K562 (cell line): ENCODE measurements at regions not wholly inside any gene's neighbourhood (a gene's known extent, or its start where the extent isn't known, plus 50 kb on each side); places are given as distances from the start of the nearest gene placed in this dataset.

ENCODE experiments used
- ATAC-seq: fragments of 200-7000 bp; cut with Tn5 transposase; 3 replicates; pipeline ENCODE4 v1.9.1; 2020; ENCODE audit warnings: moderate library complexity
- BruUV-seq: library from RNA; stranded (reverse); fragments of 400-500 nt; replicated peaks from 2 replicates; lab custom pipeline; 2021; lab: Mats Ljungman, UMichigan
- CTCF ChIA-PET: fragments of 300-600 bp; formaldehyde crosslinking; extraction: SDS; loops from one replicate; lab custom pipeline; 2021; ENCODE audit warnings: low intra/inter-chr PET ratio; lab: Yijun Ruan, JAX
- POLR2A ChIA-PET: fragments of 300-600, 350-650 bp; sonication (Branson Sonifier 250); formaldehyde crosslinking; extraction: SDS; loops from one replicate; lab custom pipeline; 2021; ENCODE audit warnings: antibody characterized with exemption, inconsistent platforms; lab: Yijun Ruan, JAX
- DNase-seq, 4 experiments: peaks; one replicate each; pipeline versions ENCODE4 v3.0.0 to v3.0.0-alpha.2; 2011 to 2018; ENCODE audit warnings: low spot score in 3 of 4, mixed read lengths in 3 of 4; ENCODE audit errors: extremely low read depth in 1 of 4
- FAIRE-seq: peaks from 2 replicates; lab custom pipeline; 2011; peaks lifted over from hg19 to GRCh38; lab: Jason Lieb, UNC
- H2AFZ ChIP-seq: 2 replicates; pipeline ENCODE4 v1.6.0; 2011; ENCODE audit warnings: low read depth, low read length, control low read depth, inconsistent platforms
- H3K27ac ChIP-seq: fragments of 200-600 bp; 3 replicates; pipeline ENCODE4 v1.8.0; 2011; ENCODE audit warnings: low read depth, mild to moderate bottlenecking, control low read depth, inconsistent platforms, low read length, moderate library complexity, mixed read lengths; ENCODE audit errors: extremely low read depth
- H3K27me3 ChIP-seq, 2 experiments: fragments of 300-600 bp in 1 of 2; 2 replicates in 1 of 2; 3 replicates in 1 of 2; pipeline versions ENCODE4 v1.6.0 to v1.8.0; 2011; ENCODE audit warnings: inconsistent platforms in 2 of 2, low read length in 2 of 2, mild to moderate bottlenecking in 1 of 2, mixed read lengths in 1 of 2, moderate library complexity in 1 of 2; ENCODE audit not compliant: control insufficient read depth in 2 of 2, insufficient read depth in 2 of 2
- H3K36me3 ChIP-seq: fragments of 300-600 bp; 3 replicates; pipeline ENCODE4 v1.8.0; 2011; ENCODE audit warnings: mild to moderate bottlenecking, low read length, inconsistent platforms; ENCODE audit not compliant: control insufficient read depth, insufficient read depth
- H3K4me1 ChIP-seq, 2 experiments: fragments of 200-600 bp in 1 of 2; replicated peaks in 1 of 2; 2 replicates in 1 of 2; 3 replicates in 1 of 2; pipeline versions ENCODE4 v1.5.1 to v1.8.0; 2011; ENCODE audit warnings: inconsistent platforms in 2 of 2, low read length in 2 of 2, mild to moderate bottlenecking in 1 of 2, mixed read lengths in 1 of 2, moderate library complexity in 1 of 2; ENCODE audit not compliant: control insufficient read depth in 2 of 2, insufficient read depth in 2 of 2
- H3K4me2 ChIP-seq: 2 replicates; pipeline ENCODE4 v1.6.1; 2011; ENCODE audit warnings: low read length, control low read depth, inconsistent platforms, mixed read lengths; ENCODE audit not compliant: insufficient read depth
- H3K4me3 ChIP-seq: fragments of 200-600 bp; sonication (generic), shearing (Covaris generic); 2 replicates; pipeline ENCODE4 v1.5.1; 2016; ENCODE audit warnings: control low read depth, inconsistent platforms
- H3K79me2 ChIP-seq: fragments of 200-600 bp; 3 replicates; pipeline ENCODE4 v1.8.0; 2011; ENCODE audit warnings: low read length, inconsistent platforms; ENCODE audit not compliant: control insufficient read depth, insufficient read depth
- H3K9ac ChIP-seq, 2 experiments: 2 replicates each; pipeline versions ENCODE4 v1.6.0 to v1.6.1; 2011; ENCODE audit warnings: low read depth in 2 of 2, low read length in 2 of 2, control low read depth in 1 of 2, inconsistent platforms in 1 of 2, mild to moderate bottlenecking in 1 of 2, mixed read lengths in 1 of 2; ENCODE audit not compliant: insufficient read depth in 1 of 2
- H3K9me1 ChIP-seq: one replicate; pipeline ENCODE4 v1.6.0; 2011; ENCODE audit warnings: inconsistent platforms, mild to moderate bottlenecking, low read length, moderate library complexity; ENCODE audit not compliant: control insufficient read depth, insufficient read depth
- H3K9me3 ChIP-seq: replicated peaks from 2 replicates; pipeline ENCODE4 v1.5.1; 2011; ENCODE audit warnings: low read depth, low read length, inconsistent platforms; ENCODE audit not compliant: control insufficient read depth, insufficient read depth
- H4K20me1 ChIP-seq: replicated peaks from 2 replicates; pipeline ENCODE4 v1.6.1; 2011; ENCODE audit warnings: low read length, inconsistent platforms, mixed read lengths; ENCODE audit not compliant: control insufficient read depth, insufficient read depth
- CAMTA2 ChIP-seq: fragments of 250-450 bp; sonication (Bioruptor Pico); conservative IDR thresholded peaks from 2 replicates; pipeline ENCODE4 v1.5.1; 2022
- NR2F6 ChIP-seq: fragments of 450-650 bp; formaldehyde crosslinking; IDR thresholded peaks from 2 replicates; pipeline ENCODE4 v1.4.0; 2020; ENCODE audit warnings: mild to moderate bottlenecking
- SNIP1 ChIP-seq: fragments of 450-650 bp; IDR thresholded peaks from 2 replicates; pipeline ENCODE4 v1.7.1; 2017; ENCODE audit warnings: low read depth, mild to moderate bottlenecking
- TRIM24 ChIP-seq, 2 experiments: fragments of 450-650 bp; IDR thresholded peaks; 2 replicates each; pipeline ENCODE4 v1.6.1; 2016
- WGBS: fragments of 100-300 bp; shearing (Covaris generic); methylation state at CpG from one replicate; pipeline ENCODE4 v1.1.6; 2016; ENCODE audit warnings: low coverage, mixed read lengths; ENCODE audit not compliant: insufficient coverage; ENCODE audit errors: missing lambda C conversion rate; 5-methylcytosine and 5-hydroxymethylcytosine counted together
- in situ Hi-C: fragments of 300-500 bp; cut with MboI; formaldehyde crosslinking; loops from 4 replicates; pipeline ENCODE4 v1.15.0; 2018; ENCODE audit warnings: inconsistent platforms, mixed read lengths
- intact Hi-C: fragments of 100-400 bp; cut with micrococcal nuclease; formaldehyde crosslinking; loops from 2 replicates; pipeline ENCODE4 v1.14.2; 2022
- TF ChIP-seq, protein P1 (sequence below): fragments of 450-650 bp; IDR thresholded peaks from 2 replicates; pipeline ENCODE4 v1.7.1; 2018; ENCODE audit warnings: mild to moderate bottlenecking, low read depth; ENCODE audit not compliant: partially characterized antibody
- TF ChIP-seq, protein P2 (sequence below), 2 experiments: fragments of 150-350 bp in 1 of 2; IDR thresholded peaks; 2 replicates each; pipeline ENCODE4 v1.6.1; 2012 to 2016; ENCODE audit warnings: low read depth in 2 of 2, low read length in 2 of 2, mild to moderate bottlenecking in 1 of 2, moderate library complexity in 1 of 2

DNA sequence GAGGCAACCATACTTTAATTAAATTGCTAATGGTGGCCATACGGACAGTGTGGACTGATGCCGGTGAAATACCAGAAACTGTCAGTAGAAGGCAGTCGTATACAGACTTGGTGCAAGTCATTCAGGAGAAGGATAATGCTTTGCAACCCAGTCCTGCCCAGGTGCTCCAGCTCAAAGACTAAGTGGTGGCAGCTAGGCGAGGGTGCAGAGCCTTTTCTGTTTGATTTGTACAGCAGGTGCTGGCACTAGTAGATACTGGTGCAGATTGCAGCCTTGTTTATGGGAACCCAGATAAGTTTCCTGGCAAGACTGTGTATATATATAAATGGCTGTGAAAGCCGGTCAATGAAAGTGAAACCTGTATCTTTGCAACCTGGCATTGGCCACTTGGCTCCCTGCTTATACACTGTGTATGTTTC lies 208.3 kb upstream of the SYT4 start:
- no peak for FAIRE-seq
- H3K27ac ChIP-seq = no peak overlapping the region
- no peaks in the 10 kb centered on the region for H3K4me1 ChIP-seq
- intact Hi-C loops = no loop called here
- H3K79me2 ChIP-seq = no peaks in the 10 kb centered on the region
- H3K4me2 ChIP-seq = no peak overlapping the region
- ChIA-PET CTCF (no interaction called here), POLR2A (no interaction called here)
- WGBS = 2% methylated on average over 5 of the region's 5 CpGs
- no TSS peak for BruUV-seq
- H3K4me3 ChIP-seq = no peak overlapping the region
- ATAC-seq = no peak
- H2AFZ ChIP-seq = no peak overlapping the region
- TF ChIP-seq NR2F6 (CRISPR knock-in tag) (no peak), CAMTA2 (CRISPR knock-in tag) (no peak), TRIM24 (IDR thresholded peaks at IDR 0.05) (no peak)
- no peaks in the 10 kb centered on the region for H3K9me3 ChIP-seq
- H3K36me3 ChIP-seq = no peaks in the 10 kb centered on the region
- in situ Hi-C loops = no loop called here
- H3K27me3 ChIP-seq = no peaks in the 10 kb centered on the region
- no peaks in the 10 kb centered on the region for H3K9me1 ChIP-seq
- no peaks in the 10 kb centered on the region for H4K20me1 ChIP-seq
- no peak overlapping the region for H3K9ac ChIP-seq
- no peak for DNase-seq

DNA sequence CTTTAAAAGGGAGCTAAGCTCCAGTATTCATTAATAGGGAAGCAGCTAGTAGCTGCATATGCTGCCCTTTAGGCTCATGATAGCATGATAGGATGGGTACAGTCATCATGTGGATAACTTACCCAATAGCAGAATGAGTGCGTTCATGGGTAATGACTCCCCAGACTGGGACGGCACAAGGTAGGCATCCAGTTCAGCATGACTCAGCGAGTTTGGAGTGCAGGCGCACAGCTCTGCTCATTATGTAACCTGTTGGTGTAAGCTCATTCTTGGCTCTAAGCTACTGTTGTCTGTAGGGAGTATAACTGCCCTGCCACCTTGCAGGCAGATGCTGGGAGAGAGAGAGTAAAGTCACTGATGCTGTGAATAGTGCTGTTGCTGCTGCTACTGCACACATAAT lies 209.2 kb upstream of the SYT4 start:
- H3K36me3 ChIP-seq = no peaks in the 10 kb centered on the region
- H4K20me1 ChIP-seq = no peaks in the 10 kb centered on the region
- intact Hi-C loops = no loop called here
- no peak for FAIRE-seq
- H3K27me3 ChIP-seq = no peaks in the 10 kb centered on the region
- ChIA-PET CTCF (no interaction called here), POLR2A (interaction anchor here (0.6 kb wide), 1 partner anchor 10 kb away, joined by 4 read pairs; no protein-coding TSS in a partner anchor)
- no peak for ATAC-seq
- H3K9me1 ChIP-seq = no peaks in the 10 kb centered on the region
- no peak overlapping the region for H2AFZ ChIP-seq
- no peak for DNase-seq
- no peak overlapping the region for H3K27ac ChIP-seq
- H3K4me1 ChIP-seq = no peaks in the 10 kb centered on the region
- TF ChIP-seq, protein P1, sequence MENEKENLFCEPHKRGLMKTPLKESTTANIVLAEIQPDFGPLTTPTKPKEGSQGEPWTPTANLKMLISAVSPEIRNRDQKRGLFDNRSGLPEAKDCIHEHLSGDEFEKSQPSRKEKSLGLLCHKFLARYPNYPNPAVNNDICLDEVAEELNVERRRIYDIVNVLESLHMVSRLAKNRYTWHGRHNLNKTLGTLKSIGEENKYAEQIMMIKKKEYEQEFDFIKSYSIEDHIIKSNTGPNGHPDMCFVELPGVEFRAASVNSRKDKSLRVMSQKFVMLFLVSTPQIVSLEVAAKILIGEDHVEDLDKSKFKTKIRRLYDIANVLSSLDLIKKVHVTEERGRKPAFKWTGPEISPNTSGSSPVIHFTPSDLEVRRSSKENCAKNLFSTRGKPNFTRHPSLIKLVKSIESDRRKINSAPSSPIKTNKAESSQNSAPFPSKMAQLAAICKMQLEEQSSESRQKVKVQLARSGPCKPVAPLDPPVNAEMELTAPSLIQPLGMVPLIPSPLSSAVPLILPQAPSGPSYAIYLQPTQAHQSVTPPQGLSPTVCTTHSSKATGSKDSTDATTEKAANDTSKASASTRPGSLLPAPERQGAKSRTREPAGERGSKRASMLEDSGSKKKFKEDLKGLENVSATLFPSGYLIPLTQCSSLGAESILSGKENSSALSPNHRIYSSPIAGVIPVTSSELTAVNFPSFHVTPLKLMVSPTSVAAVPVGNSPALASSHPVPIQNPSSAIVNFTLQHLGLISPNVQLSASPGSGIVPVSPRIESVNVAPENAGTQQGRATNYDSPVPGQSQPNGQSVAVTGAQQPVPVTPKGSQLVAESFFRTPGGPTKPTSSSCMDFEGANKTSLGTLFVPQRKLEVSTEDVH = no peak
- TF ChIP-seq, protein P2, sequence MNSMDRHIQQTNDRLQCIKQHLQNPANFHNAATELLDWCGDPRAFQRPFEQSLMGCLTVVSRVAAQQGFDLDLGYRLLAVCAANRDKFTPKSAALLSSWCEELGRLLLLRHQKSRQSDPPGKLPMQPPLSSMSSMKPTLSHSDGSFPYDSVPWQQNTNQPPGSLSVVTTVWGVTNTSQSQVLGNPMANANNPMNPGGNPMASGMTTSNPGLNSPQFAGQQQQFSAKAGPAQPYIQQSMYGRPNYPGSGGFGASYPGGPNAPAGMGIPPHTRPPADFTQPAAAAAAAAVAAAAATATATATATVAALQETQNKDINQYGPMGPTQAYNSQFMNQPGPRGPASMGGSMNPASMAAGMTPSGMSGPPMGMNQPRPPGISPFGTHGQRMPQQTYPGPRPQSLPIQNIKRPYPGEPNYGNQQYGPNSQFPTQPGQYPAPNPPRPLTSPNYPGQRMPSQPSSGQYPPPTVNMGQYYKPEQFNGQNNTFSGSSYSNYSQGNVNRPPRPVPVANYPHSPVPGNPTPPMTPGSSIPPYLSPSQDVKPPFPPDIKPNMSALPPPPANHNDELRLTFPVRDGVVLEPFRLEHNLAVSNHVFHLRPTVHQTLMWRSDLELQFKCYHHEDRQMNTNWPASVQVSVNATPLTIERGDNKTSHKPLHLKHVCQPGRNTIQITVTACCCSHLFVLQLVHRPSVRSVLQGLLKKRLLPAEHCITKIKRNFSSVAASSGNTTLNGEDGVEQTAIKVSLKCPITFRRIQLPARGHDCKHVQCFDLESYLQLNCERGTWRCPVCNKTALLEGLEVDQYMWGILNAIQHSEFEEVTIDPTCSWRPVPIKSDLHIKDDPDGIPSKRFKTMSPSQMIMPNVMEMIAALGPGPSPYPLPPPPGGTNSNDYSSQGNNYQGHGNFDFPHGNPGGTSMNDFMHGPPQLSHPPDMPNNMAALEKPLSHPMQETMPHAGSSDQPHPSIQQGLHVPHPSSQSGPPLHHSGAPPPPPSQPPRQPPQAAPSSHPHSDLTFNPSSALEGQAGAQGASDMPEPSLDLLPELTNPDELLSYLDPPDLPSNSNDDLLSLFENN (IDR thresholded peaks at IDR 0.05; ENCODE audit: low read depth in 2 of 2, low read length in 2 of 2) = no peak
- no peak for TF ChIP-seq SNIP1
- BruUV-seq = no TSS peak
- no peak overlapping the region for H3K9ac ChIP-seq
- 0% methylated on average over 3 of the region's 4 CpGs for WGBS
- H3K4me3 ChIP-seq = no peak overlapping the region
- in situ Hi-C loops = no loop called here
- H3K9me3 ChIP-seq = no peaks in the 10 kb centered on the region
- no peak overlapping the region for H3K4me2 ChIP-seq
- no peaks in the 10 kb centered on the region for H3K79me2 ChIP-seq
